HepG2 (cell line): ENCODE measurements at regions not wholly inside any gene's neighbourhood (a gene's known extent, or its start where the extent isn't known, plus 50 kb on each side); places are given as distances from the start of the nearest gene placed in this dataset.

Source experiments
- AHR ChIP-seq: IDR thresholded peaks from 2 replicates; pipeline ENCODE4 v1.6.1; 2018; ENCODE audit warnings: missing genetic modification reagents, missing compliant biosample characterization
- MAZ ChIP-seq, 2 experiments: sonication (generic) in 1 of 2; formaldehyde crosslinking in 1 of 2; IDR thresholded peaks; 2 replicates each; pipeline versions ENCODE4 v1.5.0 to v1.6.1; 2012 to 2020; ENCODE audit warnings: low read depth in 2 of 2, mild to moderate bottlenecking in 2 of 2, borderline replicate concordance in 1 of 2, improper control_type of control experiment in 1 of 2, low read length in 1 of 2, missing genetic modification reagents in 1 of 2, moderate library complexity in 1 of 2
- NR2F1 ChIP-seq, 2 experiments: fragments of 450-650 bp in 1 of 2; formaldehyde crosslinking in 1 of 2; IDR thresholded peaks; 2 replicates each; pipeline versions ENCODE4 v1.5.0 to v1.6.1; 2016 to 2020; ENCODE audit warnings: mild to moderate bottlenecking in 1 of 2, missing compliant biosample characterization in 1 of 2, missing genetic modification reagents in 1 of 2, moderate library complexity in 1 of 2
- SMARCE1 ChIP-seq: fragments of 450-650 bp; IDR thresholded peaks from 2 replicates; pipeline ENCODE4 v1.6.1; 2017; ENCODE audit warnings: borderline replicate concordance
- TARDBP ChIP-seq: sonication (generic); formaldehyde crosslinking; IDR thresholded peaks from 2 replicates; pipeline ENCODE4 v1.8.0; 2022; ENCODE audit warnings: mild to moderate bottlenecking, missing genetic modification reagents
- TF ChIP-seq, protein P1 (sequence below): sonication (generic); formaldehyde crosslinking; IDR thresholded peaks from 2 replicates; pipeline ENCODE4 v1.5.0; 2020; ENCODE audit warnings: mild to moderate bottlenecking, missing genetic modification reagents, borderline replicate concordance
- TF ChIP-seq, protein P2 (sequence below): sonication (generic); formaldehyde crosslinking; IDR thresholded peaks from 2 replicates; pipeline ENCODE4 v1.9.0; 2022; ENCODE audit warnings: low read depth, missing genetic modification reagents
- TF ChIP-seq, protein P3 (sequence below): sonication (generic); formaldehyde crosslinking; IDR thresholded peaks from 2 replicates; pipeline ENCODE4 v1.5.1; 2020; ENCODE audit warnings: missing genetic modification reagents, mild to moderate bottlenecking, borderline replicate concordance
- TF ChIP-seq, protein P4 (sequence below): sonication (generic); formaldehyde crosslinking; IDR thresholded peaks from 2 replicates; pipeline ENCODE4 v1.5.0; 2020; ENCODE audit warnings: missing genetic modification reagents, mild to moderate bottlenecking, borderline replicate concordance
- TF ChIP-seq, protein P5 (sequence below): IDR thresholded peaks from 2 replicates; pipeline ENCODE4 v1.6.1; 2012; ENCODE audit warnings: inconsistent platforms

DNA sequence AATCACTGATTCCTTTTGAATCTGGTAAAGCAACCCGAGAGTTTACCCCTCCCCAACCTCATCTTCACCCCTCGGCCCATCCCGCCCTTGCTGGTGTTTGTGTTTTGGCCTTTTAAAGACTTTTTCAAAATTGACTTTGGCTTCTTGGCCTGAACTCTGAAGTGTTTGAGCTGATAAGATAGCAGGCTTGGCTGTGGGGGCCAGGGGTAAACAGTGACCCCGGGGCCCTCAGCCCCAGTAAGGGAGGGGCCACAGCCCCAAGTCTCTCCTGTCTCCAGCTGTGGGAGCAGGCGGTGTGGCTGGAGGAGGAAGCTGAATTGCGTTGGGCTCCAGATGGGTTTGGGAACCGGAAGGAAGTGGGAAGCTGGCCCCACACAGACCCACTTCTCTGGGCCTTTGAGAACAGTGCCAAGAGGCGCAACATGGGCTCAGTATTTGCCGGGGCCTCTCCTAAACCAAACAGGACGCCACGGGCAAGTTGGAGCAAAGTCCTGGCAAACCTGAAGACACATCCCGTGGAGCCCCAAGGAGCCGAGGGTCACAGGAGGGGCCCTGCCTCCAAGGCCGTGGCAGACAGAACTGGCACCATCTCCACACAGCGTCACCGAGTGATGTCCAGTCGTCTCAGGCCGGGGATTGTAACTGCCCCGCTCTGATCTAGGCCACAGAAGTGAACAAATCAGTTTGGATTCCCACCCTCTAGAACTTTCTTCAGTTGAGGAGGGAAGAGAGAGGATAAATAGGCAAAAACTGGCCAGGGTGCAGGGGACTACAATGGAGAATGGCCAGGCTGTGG, 54.3 kb upstream of the PTPN1 start (continued):
- TF ChIP-seq, protein P1, sequence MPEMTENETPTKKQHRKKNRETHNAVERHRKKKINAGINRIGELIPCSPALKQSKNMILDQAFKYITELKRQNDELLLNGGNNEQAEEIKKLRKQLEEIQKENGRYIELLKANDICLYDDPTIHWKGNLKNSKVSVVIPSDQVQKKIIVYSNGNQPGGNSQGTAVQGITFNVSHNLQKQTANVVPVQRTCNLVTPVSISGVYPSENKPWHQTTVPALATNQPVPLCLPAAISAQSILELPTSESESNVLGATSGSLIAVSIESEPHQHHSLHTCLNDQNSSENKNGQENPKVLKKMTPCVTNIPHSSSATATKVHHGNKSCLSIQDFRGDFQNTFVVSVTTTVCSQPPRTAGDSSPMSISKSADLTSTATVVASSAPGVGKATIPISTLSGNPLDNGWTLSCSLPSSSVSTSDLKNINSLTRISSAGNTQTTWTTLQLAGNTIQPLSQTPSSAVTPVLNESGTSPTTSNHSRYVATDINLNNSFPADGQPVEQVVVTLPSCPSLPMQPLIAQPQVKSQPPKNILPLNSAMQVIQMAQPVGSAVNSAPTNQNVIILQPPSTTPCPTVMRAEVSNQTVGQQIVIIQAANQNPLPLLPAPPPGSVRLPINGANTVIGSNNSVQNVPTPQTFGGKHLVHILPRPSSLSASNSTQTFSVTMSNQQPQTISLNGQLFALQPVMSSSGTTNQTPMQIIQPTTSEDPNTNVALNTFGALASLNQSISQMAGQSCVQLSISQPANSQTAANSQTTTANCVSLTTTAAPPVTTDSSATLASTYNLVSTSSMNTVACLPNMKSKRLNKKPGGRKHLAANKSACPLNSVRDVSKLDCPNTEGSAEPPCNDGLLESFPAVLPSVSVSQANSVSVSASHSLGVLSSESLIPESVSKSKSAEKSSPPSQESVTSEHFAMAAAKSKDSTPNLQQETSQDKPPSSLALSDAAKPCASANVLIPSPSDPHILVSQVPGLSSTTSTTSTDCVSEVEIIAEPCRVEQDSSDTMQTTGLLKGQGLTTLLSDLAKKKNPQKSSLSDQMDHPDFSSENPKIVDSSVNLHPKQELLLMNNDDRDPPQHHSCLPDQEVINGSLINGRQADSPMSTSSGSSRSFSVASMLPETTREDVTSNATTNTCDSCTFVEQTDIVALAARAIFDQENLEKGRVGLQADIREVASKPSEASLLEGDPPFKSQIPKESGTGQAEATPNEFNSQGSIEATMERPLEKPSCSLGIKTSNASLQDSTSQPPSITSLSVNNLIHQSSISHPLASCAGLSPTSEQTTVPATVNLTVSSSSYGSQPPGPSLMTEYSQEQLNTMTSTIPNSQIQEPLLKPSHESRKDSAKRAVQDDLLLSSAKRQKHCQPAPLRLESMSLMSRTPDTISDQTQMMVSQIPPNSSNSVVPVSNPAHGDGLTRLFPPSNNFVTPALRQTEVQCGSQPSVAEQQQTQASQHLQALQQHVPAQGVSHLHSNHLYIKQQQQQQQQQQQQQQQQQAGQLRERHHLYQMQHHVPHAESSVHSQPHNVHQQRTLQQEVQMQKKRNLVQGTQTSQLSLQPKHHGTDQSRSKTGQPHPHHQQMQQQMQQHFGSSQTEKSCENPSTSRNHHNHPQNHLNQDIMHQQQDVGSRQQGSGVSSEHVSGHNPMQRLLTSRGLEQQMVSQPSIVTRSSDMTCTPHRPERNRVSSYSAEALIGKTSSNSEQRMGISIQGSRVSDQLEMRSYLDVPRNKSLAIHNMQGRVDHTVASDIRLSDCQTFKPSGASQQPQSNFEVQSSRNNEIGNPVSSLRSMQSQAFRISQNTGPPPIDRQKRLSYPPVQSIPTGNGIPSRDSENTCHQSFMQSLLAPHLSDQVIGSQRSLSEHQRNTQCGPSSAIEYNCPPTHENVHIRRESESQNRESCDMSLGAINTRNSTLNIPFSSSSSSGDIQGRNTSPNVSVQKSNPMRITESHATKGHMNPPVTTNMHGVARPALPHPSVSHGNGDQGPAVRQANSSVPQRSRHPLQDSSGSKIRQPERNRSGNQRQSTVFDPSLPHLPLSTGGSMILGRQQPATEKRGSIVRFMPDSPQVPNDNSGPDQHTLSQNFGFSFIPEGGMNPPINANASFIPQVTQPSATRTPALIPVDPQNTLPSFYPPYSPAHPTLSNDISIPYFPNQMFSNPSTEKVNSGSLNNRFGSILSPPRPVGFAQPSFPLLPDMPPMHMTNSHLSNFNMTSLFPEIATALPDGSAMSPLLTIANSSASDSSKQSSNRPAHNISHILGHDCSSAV (CRISPR knock-in tag): 0 out of 2 replicates have a peak, but pooled peaks have one; percentile 81
- peak; percentile 98 for TF ChIP-seq TARDBP (CRISPR knock-in tag)
- no peak for TF ChIP-seq SMARCE1
- peak in 1 of 2 experiments; percentile 96; a peak in 2 of 4 replicates for TF ChIP-seq NR2F1 (CRISPR knock-in tag; IDR thresholded peaks at IDR 0.05)
- TF ChIP-seq, protein P2, sequence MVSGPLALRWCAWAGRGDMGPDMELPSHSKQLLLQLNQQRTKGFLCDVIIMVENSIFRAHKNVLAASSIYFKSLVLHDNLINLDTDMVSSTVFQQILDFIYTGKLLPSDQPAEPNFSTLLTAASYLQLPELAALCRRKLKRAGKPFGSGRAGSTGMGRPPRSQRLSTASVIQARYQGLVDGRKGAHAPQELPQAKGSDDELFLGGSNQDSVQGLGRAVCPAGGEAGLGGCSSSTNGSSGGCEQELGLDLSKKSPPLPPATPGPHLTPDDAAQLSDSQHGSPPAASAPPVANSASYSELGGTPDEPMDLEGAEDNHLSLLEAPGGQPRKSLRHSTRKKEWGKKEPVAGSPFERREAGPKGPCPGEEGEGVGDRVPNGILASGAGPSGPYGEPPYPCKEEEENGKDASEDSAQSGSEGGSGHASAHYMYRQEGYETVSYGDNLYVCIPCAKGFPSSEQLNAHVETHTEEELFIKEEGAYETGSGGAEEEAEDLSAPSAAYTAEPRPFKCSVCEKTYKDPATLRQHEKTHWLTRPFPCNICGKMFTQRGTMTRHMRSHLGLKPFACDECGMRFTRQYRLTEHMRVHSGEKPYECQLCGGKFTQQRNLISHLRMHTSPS: no peak; the same call in 1 of the 2 replicates
- no peak; the same call in none of the 2 replicates for TF ChIP-seq AHR (CRISPR knock-in tag)
- TF ChIP-seq, protein P3, sequence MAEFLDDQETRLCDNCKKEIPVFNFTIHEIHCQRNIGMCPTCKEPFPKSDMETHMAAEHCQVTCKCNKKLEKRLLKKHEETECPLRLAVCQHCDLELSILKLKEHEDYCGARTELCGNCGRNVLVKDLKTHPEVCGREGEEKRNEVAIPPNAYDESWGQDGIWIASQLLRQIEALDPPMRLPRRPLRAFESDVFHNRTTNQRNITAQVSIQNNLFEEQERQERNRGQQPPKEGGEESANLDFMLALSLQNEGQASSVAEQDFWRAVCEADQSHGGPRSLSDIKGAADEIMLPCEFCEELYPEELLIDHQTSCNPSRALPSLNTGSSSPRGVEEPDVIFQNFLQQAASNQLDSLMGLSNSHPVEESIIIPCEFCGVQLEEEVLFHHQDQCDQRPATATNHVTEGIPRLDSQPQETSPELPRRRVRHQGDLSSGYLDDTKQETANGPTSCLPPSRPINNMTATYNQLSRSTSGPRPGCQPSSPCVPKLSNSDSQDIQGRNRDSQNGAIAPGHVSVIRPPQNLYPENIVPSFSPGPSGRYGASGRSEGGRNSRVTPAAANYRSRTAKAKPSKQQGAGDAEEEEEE (CRISPR knock-in tag): peak; percentile 89
- TF ChIP-seq, protein P4, sequence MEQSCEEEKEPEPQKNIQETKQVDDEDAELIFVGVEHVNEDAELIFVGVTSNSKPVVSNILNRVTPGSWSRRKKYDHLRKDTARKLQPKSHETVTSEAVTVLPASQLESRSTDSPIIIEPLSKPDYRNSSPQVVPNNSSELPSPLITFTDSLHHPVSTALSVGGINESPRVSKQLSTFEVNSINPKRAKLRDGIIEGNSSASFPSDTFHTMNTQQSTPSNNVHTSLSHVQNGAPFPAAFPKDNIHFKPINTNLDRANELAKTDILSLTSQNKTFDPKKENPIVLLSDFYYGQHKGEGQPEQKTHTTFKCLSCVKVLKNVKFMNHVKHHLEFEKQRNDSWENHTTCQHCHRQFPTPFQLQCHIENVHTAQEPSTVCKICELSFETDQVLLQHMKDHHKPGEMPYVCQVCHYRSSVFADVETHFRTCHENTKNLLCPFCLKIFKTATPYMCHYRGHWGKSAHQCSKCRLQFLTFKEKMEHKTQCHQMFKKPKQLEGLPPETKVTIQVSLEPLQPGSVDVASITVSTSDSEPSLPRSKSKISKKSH (CRISPR knock-in tag): peak; percentile 68; the same call in 1 of the 2 replicates
- TF ChIP-seq, protein P5, sequence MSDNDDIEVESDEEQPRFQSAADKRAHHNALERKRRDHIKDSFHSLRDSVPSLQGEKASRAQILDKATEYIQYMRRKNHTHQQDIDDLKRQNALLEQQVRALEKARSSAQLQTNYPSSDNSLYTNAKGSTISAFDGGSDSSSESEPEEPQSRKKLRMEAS: peak; percentile 84
- peak; percentile 54; the same call in 1 of the 2 replicates for TF ChIP-seq MAZ (IDR thresholded peaks at IDR 0.05; ENCODE audit: borderline replicate concordance, low read depth, low read length)
- TF ChIP-seq MAZ (CRISPR knock-in tag; IDR thresholded peaks at IDR 0.05; ENCODE audit: low read depth): peak; percentile 94; the same call in 1 of the 2 replicates
